ENCODE measurements at regions not wholly inside any gene's neighbourhood (a gene's known extent, or its start where the extent isn't known, plus 50 kb on each side); places are given as distances from the start of the nearest gene placed in this dataset.

- Histone ChIP-seq H3K9ac (ENCODE audit: low read length) (no peak overlapping the region), H3K79me2 (ENCODE audit: low read length) (no peaks in the 10 kb centered on the region), H3K4me3 (ENCODE audit: low read length) (no peak overlapping the region), H4K20me1 (ENCODE audit: insufficient read depth, low read length) (no peaks in the 10 kb centered on the region), H3K9me3 (ENCODE audit: insufficient read depth, low read length) (no peaks in the 10 kb centered on the region), H3K27me3 (ENCODE audit: low read depth, low read length) (no peaks in the 10 kb centered on the region), H3K27ac (ENCODE audit: low read length) (no peak overlapping the region), H3K4me2 (ENCODE audit: low read length) (no peak overlapping the region), H3K4me1 (ENCODE audit: low read length) (peaks cover 4% of the 10 kb centered on the region; the same call in 1 of the 2 replicates), H3K36me3 (replicated peaks; ENCODE audit: low read depth, low read length) (no peaks in the 10 kb centered on the region), H2AFZ (ENCODE audit: low read depth, low read length) (no peak overlapping the region)
- no peak for TF ChIP-seq EZH2phosphoT487 (IDR thresholded peaks at IDR 0.05; ENCODE audit: low read depth)
- peak; percentile 42; the same call in 1 of the 2 replicates for TF ChIP-seq CTCF (IDR thresholded peaks at IDR 0.05; ENCODE audit: low read depth, low read length)
These were observed 93.0 kb downstream of the ZXDA start for GRCh38 chrX:57817302-57817701.

GRCh38 chrX:57772637-57773036, 92.6 kb upstream of the NLRP2B start:
- Histone ChIP-seq H3K4me3 (ENCODE audit: low read length) (no peak overlapping the region), H3K79me2 (ENCODE audit: low read length) (no peaks in the 10 kb centered on the region), H3K9ac (ENCODE audit: low read length) (no peak overlapping the region), H3K4me1 (ENCODE audit: low read length) (no peaks in the 10 kb centered on the region), H4K20me1 (ENCODE audit: insufficient read depth, low read length) (no peaks in the 10 kb centered on the region), H3K9me3 (ENCODE audit: insufficient read depth, low read length) (no peaks in the 10 kb centered on the region), H3K27ac (ENCODE audit: low read length) (no peak overlapping the region), H3K4me2 (ENCODE audit: low read length) (no peak overlapping the region), H3K27me3 (ENCODE audit: low read depth, low read length) (no peaks in the 10 kb centered on the region), H2AFZ (ENCODE audit: low read depth, low read length) (no peak overlapping the region), H3K36me3 (replicated peaks; ENCODE audit: low read depth, low read length) (no peaks in the 10 kb centered on the region)
- TF ChIP-seq CTCF (IDR thresholded peaks at IDR 0.05; ENCODE audit: low read depth, low read length) = 0 out of 2 replicates have a peak, but pooled peaks have one; percentile 14
- TF ChIP-seq EZH2phosphoT487 (IDR thresholded peaks at IDR 0.05; ENCODE audit: low read depth) = no peak

DNA sequence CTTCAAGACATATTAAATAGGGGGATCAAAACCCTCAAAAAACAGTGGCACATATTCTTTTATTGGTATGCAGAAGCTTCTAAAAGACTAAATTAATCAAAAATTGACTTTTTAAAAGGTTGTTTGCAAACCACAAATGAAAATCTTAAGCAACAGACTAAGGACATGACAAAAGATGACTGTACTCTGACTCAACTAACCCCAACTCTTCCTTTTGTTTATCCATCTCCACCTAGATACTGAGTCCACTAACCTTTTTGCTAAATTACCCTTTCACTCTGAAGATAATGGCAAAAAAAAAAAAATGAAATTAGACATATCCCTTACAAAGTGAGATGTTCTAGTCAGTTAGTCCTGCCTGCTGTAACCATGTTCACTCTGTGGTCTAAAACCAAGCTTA, 91.6 kb upstream of the NLRP2B start:
- TF ChIP-seq EZH2phosphoT487 (IDR thresholded peaks at IDR 0.05; ENCODE audit: low read depth) = no peak
- no peak for TF ChIP-seq CTCF (IDR thresholded peaks at IDR 0.05; ENCODE audit: low read depth, low read length)
- Histone ChIP-seq H4K20me1 (ENCODE audit: insufficient read depth, low read length) (no peaks in the 10 kb centered on the region), H3K79me2 (ENCODE audit: low read length) (no peaks in the 10 kb centered on the region), H3K4me2 (ENCODE audit: low read length) (no peak overlapping the region), H3K4me3 (ENCODE audit: low read length) (no peak overlapping the region), H2AFZ (ENCODE audit: low read depth, low read length) (no peak overlapping the region), H3K36me3 (replicated peaks; ENCODE audit: low read depth, low read length) (no peaks in the 10 kb centered on the region), H3K9ac (ENCODE audit: low read length) (no peak overlapping the region), H3K27me3 (ENCODE audit: low read depth, low read length) (no peaks in the 10 kb centered on the region), H3K27ac (ENCODE audit: low read length) (no peak overlapping the region), H3K4me1 (ENCODE audit: low read length) (no peaks in the 10 kb centered on the region), H3K9me3 (ENCODE audit: insufficient read depth, low read length) (no peaks in the 10 kb centered on the region)

- Histone ChIP-seq H4K20me1 (ENCODE audit: insufficient read depth, low read length) (no peaks in the 10 kb centered on the region), H3K79me2 (ENCODE audit: low read length) (no peaks in the 10 kb centered on the region), H3K27me3 (ENCODE audit: low read depth, low read length) (no peaks in the 10 kb centered on the region), H3K36me3 (replicated peaks; ENCODE audit: low read depth, low read length) (no peaks in the 10 kb centered on the region), H3K4me2 (ENCODE audit: low read length) (no peak overlapping the region), H3K4me3 (ENCODE audit: low read length) (no peak overlapping the region), H2AFZ (ENCODE audit: low read depth, low read length) (no peak overlapping the region), H3K27ac (ENCODE audit: low read length) (no peak overlapping the region), H3K9ac (ENCODE audit: low read length) (no peak overlapping the region), H3K4me1 (ENCODE audit: low read length) (no peaks in the 10 kb centered on the region), H3K9me3 (ENCODE audit: insufficient read depth, low read length) (no peaks in the 10 kb centered on the region)
- TF ChIP-seq CTCF (IDR thresholded peaks at IDR 0.05; ENCODE audit: low read depth, low read length) (no peak), EZH2phosphoT487 (IDR thresholded peaks at IDR 0.05; ENCODE audit: low read depth) (no peak)
These were observed 72.8 kb upstream of the NLRP2B start for GRCh38 chrX:57752866-57753265.

All from OCI-LY3 (cell line).